GM18870 (cell line): ENCODE measurements at regions not wholly inside any gene's neighbourhood (a gene's known extent, or its start where the extent isn't known, plus 50 kb on each side); places are given as distances from the start of the nearest gene placed in this dataset.
"Not testable (repeated sequence)": the region's sequence is repeated elsewhere in the genome, so short reads cannot be mapped to it uniquely, and the experiment has no call there.

Experiments
- ATAC-seq: cut with Tn5 transposase; IDR thresholded peaks from one replicate; pipeline ENCODE4 v1.9.1; 2021; ENCODE audit warnings: moderate library complexity; ENCODE audit not compliant: unreplicated experiment

DNA sequence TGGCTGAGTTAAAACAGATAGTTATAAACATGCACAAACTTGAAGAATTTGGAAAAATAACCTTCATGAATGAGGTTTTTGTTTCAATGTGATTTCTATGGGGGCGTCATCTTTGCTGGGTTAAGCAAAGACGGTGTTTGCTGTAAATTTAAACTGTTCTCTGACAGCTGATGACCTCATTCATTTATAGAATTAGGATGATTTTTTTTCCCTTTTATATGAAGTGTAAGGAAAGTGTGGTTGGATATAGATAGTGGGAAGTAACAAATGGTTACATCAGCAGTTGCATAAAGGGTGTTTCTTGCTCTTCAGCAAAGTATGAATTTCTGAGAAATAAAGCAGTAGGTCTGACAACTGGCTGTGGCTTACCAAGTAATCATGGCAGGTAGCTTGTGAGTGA, 137.2 kb upstream of the CENPW start:
- no peak for ATAC-seq

DNA sequence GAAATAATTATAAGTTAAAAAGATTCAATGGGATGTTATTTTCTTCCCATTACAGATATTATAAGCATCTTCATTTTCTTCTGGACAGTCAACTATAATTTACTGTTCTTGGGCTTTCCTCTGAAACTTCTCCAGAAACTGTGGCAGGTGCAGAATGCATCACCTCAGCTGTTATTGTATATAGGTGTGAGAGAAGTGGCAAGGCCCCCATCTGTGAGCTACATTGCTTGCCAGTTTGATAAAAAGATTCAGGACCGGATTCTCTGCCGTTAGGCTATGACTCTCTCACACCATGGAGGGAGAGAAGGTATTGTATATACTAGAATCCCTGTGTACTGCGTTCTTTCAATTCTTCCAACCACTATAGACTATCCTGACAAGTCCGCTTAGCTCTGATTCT, 135.8 kb upstream of the CENPW start:
- ATAC-seq = no peak

DNA sequence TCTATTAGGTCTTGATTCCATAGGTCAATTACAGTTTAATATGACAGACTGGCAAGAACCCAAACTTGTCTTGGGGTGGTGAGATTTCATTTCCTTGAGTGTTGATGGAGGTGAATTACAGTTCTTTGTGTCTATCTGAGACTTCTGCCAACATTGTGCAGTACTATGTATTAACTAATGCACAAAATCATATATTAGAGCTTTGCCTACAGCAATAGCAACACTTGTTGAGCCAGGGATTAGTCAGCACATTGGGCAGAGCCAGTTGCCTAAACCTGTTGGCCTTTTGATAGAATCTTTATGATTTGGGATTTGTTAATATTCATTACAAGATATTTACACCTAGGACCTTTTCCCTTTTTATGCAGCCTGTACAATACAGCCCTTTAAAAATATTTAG, 135.3 kb upstream of the CENPW start:
- ATAC-seq = no peak

DNA sequence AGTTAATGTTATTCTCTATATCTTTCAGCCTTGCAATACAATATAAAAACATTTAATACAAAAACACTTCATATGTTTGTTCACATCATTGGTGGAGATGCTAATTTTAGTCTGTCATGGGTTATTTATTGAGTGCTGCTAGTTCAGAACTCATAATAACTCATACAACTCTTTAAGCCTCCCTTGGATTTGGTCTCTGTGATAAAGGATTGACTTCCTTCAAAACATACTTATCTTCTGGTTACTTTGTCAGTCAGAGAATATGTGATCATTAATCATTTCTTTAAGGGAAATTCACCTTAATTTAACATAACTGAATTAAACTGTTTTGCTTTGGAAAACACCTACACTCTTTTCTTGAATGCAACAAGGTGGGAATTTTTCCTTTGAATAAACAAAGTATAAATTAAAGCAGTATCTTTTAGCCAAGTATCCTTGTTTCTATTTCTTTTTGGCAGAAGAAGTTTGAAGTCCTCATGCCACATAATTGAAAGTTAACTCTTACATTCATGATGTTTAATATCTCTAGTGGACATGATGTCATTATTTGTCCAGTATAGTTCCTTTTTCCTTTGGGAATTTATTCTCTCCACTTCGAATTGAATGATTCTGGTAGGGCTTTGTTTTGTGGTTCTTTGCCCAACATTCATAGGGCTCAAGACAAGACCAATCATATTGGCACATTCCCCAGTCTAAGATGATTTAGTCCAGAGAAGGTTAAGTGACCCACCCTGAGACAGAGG, 133.2 kb upstream of the CENPW start:
- no peak for ATAC-seq

DNA sequence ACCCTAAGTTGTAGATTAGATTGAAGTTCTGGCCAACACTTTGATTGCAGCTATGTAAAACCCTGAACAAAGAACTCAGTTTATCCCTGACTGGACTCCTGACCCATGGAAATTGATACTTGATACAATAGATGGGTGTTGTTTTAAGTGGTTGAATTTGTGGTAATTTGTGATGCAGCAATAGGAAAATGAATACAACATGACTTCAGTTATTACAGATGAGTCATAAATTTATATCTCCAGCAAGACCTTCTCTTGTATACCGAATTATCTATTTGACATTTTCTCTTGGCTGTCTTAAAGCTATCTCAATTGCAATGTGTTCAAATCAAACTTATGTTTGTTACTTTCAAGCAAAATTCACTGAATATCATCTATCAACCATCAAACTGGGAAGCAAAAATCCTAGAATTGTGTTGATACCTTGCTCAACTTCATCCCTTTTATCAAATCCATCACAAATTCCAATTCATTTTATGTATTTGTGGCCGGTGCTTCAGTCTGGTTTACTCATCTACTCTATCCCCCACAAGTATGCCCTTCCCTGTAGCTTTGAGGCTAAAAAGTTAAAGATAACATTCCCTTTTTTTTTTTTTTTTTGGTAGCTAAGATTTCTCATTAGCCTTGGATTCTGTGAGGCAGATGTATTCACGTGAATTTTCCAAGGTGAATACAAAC, 129.4 kb upstream of the CENPW start:
- no peak for ATAC-seq

DNA sequence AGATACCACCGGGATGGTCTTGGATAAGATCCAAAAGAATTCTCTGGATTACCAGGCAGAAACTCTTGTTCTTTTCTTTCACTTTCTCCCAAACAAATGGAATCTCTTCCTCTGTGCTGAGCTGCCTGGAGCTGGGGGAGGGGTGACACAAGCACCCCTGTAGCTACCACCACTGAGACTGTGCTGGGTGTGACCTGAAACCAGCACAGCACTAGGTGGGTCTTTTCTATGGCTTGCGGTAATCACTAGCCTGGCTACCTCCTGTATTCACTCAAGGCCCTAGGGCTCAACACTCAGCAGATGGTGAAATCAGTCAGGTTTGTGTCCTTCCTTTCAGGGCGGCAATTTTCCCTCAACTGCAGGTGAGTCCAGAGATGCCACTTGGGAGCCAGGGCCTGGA, 122.4 kb upstream of the CENPW start:
- ATAC-seq = no peak

DNA sequence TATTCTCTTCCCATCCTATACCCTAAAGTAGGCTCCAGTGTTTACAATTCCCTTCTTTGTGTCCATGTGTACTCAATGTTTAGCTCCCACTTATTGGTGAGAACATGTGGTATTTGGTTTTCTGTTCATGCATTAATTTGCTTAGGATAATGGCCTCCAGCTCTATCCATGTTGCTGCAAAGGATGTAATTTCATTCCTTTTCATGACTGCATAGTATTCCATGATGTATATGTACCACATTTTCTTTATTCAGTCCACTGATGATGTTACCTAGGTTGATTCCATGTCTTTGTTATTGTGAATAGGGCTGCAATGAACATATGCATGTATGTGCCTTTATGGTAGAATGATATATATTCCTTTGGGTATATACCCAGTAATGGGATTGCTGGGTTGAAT, 119.0 kb upstream of the CENPW start:
- ATAC-seq = not testable (repeated sequence)

DNA sequence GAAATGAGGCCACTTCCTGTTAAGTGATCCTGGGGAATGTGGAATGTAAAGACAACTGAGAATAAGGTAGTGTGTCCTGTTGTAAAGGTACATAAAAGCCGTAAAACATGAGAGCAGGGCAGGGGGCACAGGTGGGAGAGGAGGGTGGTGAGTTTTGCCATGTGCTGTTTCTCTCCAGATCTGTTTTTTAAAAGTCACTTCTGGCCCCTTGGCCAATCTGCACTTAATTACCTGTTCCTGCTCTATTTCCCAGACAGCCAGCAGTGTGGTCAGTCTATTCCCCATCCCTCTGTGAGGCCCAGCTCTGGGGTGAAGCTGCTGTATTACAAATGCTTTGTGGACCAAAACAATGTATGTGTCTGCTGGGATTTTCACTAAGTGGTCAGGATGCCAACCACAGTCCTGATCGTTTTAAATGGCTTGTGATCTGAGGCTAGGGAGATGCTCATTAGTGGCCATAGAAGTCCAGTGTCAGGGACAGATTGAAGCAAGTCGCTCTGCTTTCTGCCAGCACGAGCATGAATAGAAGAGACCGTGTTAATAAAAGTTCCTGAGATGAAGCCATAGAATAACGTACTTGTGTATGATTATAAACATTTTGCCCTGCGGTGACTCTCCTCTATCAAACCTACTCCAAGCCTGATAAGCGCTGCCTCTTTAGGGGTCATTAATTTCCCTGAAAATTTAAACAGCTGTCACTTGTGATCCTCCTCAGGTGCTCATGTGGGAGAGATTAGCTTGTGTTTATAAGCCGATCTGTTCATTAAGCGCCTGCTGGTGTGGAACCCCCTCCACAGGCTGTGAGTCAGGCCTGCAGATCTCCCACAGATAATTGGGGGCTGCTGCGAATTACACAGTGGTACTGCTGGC, 111.8 kb upstream of the CENPW start:
- ATAC-seq = no peak

DNA sequence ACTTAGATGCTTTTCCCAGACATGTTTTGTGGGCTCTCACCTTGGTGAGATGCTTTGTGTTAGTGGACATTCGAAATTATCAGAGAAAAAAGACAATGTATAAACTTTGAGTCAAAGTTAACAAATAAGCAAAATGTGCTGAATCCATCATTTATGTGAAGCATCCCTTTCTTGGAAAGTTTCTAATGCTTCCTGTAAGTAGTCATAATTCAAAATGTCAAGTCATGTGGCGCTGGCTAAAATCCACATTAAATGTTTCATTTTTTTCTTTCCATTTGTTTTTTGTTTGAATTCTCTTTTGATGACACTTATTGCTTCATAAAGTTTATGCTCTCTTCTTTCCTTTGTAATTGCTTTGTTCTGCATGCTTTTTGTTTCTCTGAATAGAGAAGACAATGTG, 107.2 kb upstream of the CENPW start:
- no peak for ATAC-seq

DNA sequence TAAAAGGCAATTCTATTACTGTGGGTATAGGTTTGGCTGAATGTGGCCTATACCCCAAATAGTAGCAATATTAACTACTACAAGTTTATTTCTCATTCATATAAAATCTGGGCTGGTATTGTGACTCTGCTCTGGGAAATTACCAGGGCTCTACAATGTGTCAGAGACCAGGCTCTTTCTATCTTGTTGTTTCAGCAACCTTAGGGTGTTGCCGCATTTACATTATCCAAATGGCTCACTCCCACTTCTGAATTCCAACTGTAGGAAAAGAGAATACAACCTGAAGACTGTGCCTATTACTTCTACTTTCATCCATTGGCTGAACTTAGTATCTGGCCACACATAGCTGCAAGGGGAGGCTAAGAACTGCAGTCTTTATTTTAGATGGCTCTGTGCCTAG, 106.7 kb upstream of the CENPW start:
- ATAC-seq = no peak

DNA sequence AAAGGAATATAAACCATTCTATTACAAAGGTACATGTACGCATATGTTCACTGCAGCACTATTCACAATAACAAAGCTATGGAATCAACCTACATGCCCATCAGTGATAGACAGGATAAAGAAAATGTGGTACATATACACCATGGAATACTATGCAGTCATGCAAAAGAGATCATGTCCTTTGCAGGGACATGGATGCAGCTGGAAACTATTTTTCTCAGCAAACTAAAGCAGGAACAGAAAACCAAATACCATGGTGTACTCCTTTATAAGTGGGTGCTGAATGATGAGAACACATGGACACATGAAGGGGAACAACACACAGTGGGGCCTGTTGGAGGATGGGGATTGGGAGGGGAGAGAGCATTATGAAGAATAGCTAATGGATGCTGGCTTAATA, 104.6 kb upstream of the CENPW start:
- ATAC-seq = no peak

DNA sequence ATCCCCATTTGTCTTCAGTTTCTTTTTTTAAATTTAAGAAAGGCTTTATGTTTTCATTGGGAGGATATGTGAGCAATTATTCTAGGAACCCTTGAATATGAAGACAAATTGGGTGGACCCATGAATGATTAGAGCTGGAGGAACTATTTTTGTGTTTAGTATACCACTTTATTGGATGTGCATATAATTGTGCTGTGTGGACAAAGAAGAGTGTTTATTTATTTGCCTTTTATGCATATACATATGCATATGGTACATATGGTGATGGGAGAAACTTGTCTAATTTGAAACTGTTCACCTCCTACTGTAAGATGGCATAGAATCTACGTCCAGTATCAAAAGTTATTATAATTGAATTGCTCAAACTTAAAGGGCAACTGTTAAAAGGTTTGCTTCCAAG, 94.8 kb upstream of the CENPW start:
- no peak for ATAC-seq

DNA sequence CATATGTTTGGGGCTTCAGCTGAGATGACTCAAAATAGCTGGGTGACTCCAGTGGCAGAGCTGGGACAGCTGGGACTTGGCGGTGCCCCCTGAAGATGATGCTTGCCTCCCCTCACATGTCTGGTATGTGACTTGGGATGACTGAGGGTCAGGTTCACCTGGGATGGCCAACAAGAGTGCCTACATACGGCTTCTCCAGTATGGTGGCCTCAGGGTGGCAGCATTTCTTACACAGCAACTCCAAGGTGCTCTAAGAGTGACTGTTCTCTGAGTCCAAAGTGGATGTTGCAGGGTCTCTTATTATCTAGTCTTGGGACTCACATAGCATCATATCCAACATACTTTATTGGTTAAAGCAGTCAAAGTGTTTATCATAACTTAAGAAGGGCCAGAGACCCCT, 87.8 kb upstream of the CENPW start:
- no peak for ATAC-seq

DNA sequence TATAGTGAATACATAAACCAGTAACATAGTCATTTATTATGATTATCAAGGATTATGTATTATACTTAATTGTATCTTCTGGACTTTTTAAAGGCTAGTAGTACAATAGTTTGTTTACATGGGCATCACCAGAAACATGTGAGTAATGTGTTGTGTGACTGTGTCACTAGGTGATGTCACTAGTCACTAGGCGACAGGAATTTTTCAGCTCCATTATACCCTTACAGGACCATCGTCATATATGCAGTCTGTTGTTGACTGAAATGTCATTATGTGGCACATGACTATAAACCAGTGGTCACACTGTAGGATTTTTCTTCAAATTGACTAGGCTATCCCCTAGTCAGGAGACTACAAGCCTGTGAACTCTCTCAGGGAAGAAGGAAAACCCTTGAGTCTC, 86.5 kb upstream of the CENPW start:
- ATAC-seq = no peak

DNA sequence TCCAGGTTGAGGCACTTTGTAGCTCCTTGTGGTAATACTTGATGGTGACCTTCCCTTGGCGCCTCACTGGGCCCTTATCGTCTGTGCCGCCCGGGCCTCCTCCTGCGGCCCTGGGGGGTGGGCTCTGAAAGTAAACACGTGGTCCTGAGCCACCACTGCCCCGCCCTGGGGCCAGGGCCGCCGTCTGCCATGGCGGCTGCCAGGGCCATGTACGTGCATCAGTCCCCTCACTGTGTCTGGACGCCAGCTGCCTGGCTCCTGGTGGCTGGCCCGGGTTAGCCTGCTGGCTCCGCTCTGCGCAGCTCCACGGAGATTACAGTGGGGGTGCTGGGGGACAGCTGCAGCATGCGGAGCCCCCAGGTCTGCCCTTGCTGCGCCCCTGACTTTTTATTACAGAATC, 81.8 kb upstream of the CENPW start:
- no peak for ATAC-seq

DNA sequence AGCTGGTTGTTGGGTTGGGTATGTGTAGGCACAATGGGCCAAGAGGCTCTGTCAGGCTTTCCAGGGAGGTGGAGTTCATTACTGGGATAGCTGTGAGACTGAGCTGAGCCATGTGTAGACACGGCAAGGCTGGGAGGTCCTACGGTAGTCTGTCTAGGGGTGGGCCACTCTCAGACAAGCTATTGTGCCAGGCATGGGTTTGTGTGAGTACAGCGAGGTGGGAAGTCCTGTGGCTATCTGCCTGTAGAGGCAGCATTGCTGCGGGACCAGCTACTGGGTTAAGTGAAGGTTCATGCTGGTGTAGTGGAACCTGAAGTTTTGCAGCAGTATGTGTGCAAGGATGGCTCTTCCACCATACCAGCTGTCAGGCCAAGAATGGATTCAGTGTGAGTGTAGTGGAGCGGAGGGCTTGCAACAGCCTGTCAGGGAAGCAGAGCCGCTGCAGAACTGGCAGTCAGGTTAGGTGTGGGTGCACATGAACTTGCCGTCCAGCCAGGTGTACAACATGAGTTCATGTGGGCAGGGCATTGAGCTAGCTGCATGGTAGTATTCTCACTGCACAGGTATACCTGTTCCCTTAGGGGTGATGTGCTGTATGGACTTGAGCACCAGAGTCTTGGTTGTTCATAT, 78.0 kb upstream of the CENPW start:
- ATAC-seq = no peak

DNA sequence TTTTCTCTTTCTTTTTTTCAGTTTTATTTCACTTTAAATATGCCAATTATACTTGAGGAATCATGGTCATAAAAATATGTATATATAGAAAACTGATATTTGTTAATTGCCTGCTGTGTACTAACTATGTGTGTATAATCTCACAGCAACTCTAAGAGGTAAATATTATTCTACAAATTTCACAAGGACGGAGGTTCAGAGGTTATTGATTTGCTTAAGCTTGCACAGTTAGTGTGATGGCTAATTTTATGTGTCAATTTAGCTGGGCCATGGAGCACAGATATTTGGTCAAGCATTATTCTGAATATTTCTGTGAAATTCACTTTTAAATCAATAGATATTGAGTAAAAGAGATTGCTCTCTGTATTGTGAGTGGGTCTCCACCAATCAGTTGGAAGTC, 75.7 kb upstream of the CENPW start:
- ATAC-seq = no peak

DNA sequence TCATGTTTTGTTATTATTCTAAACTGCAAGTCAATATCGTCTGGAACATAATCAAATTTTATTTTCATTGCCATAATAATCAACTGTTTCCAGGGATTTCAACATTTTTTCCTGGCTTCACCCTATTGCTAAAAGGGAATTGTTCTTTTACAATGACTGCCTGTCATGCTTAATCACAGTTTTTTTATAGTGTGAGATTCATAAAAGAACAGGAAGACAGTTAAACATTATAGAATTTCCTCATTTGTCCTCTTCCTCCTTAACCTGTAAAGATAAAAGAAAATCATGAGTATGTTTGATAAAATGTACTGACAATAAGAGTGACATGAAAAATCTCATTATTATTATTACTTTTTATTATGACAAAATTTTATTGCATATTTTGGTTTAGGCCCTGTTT, 73.3 kb upstream of the CENPW start:
- no peak for ATAC-seq

DNA sequence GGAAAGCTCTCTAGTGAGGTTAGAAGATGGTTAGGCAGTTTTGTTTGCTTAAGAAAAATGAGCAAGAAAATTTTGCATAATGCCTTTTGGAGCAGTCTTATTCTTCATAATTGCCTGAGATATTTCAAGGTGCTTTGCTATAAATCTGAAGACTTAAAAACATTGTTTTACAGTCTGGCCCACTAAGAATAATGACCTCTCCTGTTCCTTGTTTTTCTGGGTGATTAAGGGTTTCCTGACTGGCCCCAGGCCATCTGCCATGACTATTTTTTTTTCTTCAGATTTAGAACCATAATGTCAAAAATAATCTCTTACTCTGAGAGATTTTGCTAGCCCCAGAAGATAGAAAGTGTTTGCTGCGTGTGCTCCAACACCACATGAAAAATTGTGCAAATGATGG, 72.3 kb upstream of the CENPW start:
- peak; percentile 3 for ATAC-seq

DNA sequence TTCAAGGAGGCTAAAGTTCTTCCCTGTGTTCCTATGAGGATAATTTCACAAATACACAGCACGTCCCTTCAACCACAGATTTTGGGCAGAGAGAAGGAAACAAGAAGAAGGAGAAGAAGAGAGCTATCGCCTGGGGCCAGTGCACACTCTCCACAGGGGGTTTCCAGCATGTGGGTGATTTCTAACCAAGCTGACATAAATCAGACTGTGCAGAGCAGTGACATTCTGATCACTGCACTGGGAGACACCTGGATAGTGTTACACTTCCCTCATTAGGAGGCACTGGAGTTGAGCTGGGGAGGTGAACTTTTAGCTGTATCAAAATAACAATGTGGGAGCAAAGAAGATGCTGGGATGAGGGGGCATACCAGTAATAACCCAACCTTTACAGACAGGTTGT, 71.8 kb upstream of the CENPW start:
- ATAC-seq = peak; percentile 89

DNA sequence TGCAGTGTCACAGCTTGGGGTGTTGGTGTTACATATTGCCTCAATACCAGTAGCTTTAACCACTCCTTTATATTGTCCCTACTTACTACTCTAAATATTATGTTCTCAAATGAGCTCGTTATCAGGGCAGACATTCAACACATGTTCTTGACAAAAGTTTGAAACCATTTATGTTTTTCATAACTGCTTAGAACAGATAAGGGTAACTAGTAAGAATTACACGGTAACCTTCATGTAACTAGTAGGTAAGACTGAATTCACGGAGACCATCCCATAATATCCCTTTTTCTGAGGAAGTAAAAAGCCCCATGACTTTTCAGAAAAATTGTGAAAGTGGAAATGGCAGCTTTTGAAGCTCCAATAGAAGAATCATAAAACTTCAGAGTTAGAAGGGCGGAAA, 59.6 kb upstream of the CENPW start:
- no peak for ATAC-seq
